ENCODE measurements at regions not wholly inside any gene's neighbourhood (a gene's known extent, or its start where the extent isn't known, plus 50 kb on each side); places are given as distances from the start of the nearest gene placed in this dataset.
"Not testable (repeated sequence)": the region's sequence is repeated elsewhere in the genome, so short reads cannot be mapped to it uniquely, and the experiment has no call there.

DNA sequence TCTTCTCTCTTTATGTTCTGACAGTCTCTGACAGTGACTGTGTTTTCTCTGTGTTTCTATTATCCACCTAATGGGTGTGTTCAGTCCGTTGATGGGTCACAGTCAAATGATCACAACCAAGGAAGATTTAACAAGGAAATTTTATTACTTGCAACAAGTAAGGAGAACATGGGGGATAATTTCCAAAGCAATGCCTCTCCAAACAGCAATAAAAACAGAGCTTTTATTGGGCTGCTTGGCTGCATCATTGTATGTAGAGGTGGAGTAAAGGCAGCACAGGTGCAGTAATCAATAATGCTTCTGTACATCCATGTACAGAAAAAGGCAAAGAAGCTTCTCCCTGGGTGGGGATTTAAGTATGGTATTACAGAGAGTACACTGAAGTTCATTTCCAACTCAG lies 1525.6 kb downstream of the REEP3 start:
- DNase-seq = no peak
- ATAC-seq (ENCODE audit: low FRiP score) = no peak
- H3K4me3 ChIP-seq (ENCODE audit: low read length in 2 of 2) = no peak overlapping the region
- no peaks in the 10 kb centered on the region for H3K36me3 ChIP-seq (ENCODE audit: control insufficient read depth in 1 of 2, insufficient read depth in 2 of 2, low read length in 1 of 2)
- no peak overlapping the region for H3K27ac ChIP-seq (ENCODE audit: low read depth in 1 of 2, low read length in 2 of 2)
- H3K27me3 ChIP-seq (ENCODE audit: control insufficient read depth in 1 of 2, insufficient read depth in 2 of 2, low read length in 1 of 2) = no peaks in the 10 kb centered on the region
- WGBS, 2 donors = 58 to 62% methylated on average over 1 of the region's 1 CpG
- no peaks in the 10 kb centered on the region for H3K4me1 ChIP-seq (ENCODE audit: control insufficient read depth in 1 of 2, insufficient read depth in 2 of 2, low read length in 2 of 2)
- intact Hi-C loops (cut with DNase I) = no loop called here
- H3K9me3 ChIP-seq (ENCODE audit: control insufficient read depth, low read length) = no peaks in the 10 kb centered on the region

GRCh38 chr10:65052111-65052510 lies 1530.9 kb downstream of the REEP3 start:
- WGBS, 2 donors = 90 to 93% methylated on average over 15 to 19 of the region's 22 CpGs
- intact Hi-C loops (cut with DNase I); H3K4me1 ChIP-seq (ENCODE audit: control insufficient read depth in 1 of 2, insufficient read depth in 2 of 2, low read length in 2 of 2); DNase-seq; H3K27me3 ChIP-seq (ENCODE audit: control insufficient read depth in 1 of 2, insufficient read depth in 2 of 2, low read length in 1 of 2); H3K27ac ChIP-seq (ENCODE audit: low read depth in 1 of 2, low read length in 2 of 2); H3K4me3 ChIP-seq (ENCODE audit: low read length in 2 of 2); H3K9me3 ChIP-seq (ENCODE audit: control insufficient read depth, low read length); ATAC-seq (ENCODE audit: low FRiP score); H3K36me3 ChIP-seq (ENCODE audit: control insufficient read depth in 1 of 2, insufficient read depth in 2 of 2, low read length in 1 of 2): not testable (repeated sequence)

DNA sequence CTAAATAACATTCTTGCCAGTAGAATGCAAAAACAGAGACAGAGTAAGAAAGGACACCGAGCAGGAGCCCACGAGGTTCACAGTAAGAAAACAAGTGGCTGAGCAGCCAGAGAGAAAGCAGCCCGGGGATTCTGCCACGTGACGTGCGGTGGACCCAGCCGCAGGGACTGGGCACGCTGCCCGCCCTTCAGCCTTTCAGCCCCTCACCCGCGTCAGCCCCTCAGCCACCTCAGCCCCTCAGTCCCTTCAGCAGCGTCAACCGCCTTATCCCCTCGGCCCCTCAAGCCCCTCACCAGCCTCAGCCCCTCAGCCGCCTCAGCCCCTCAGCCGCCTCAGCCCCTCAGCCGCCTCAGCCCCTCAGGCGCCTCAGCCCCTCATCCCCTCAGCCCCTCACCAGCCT lies 1532.2 kb downstream of the REEP3 start:
- DNase-seq = peak in 1 of 2 donors; percentile 65
- intact Hi-C loops (cut with DNase I); H3K36me3 ChIP-seq (ENCODE audit: control insufficient read depth in 1 of 2, insufficient read depth in 2 of 2, low read length in 1 of 2); H3K4me1 ChIP-seq (ENCODE audit: control insufficient read depth in 1 of 2, insufficient read depth in 2 of 2, low read length in 2 of 2); H3K4me3 ChIP-seq (ENCODE audit: low read length in 2 of 2); H3K27ac ChIP-seq (ENCODE audit: low read depth in 1 of 2, low read length in 2 of 2); ATAC-seq (ENCODE audit: low FRiP score); H3K27me3 ChIP-seq (ENCODE audit: control insufficient read depth in 1 of 2, insufficient read depth in 2 of 2, low read length in 1 of 2); H3K9me3 ChIP-seq (ENCODE audit: control insufficient read depth, low read length): not testable (repeated sequence)
- 82 to 88% methylated on average over 14 to 18 of the region's 18 CpGs for WGBS, 2 donors

- H3K9me3 ChIP-seq (ENCODE audit: control insufficient read depth, low read length); H3K4me3 ChIP-seq (ENCODE audit: low read length in 2 of 2); H3K4me1 ChIP-seq (ENCODE audit: control insufficient read depth in 1 of 2, insufficient read depth in 2 of 2, low read length in 2 of 2); H3K36me3 ChIP-seq (ENCODE audit: control insufficient read depth in 1 of 2, insufficient read depth in 2 of 2, low read length in 1 of 2); H3K27ac ChIP-seq (ENCODE audit: low read depth in 1 of 2, low read length in 2 of 2); intact Hi-C loops (cut with DNase I); H3K27me3 ChIP-seq (ENCODE audit: control insufficient read depth in 1 of 2, insufficient read depth in 2 of 2, low read length in 1 of 2): not testable (repeated sequence)
- 46 to 64% methylated on average over 42 to 46 of the region's 46 CpGs for WGBS, 2 donors
- DNase-seq (peak in 1 of 2 donors; percentile 72), ATAC-seq (ENCODE audit: low FRiP score) (peak; percentile 29)
Measured at GRCh38 chr10:65053831-65054351, 1532.7 kb downstream of the REEP3 start.

DNA sequence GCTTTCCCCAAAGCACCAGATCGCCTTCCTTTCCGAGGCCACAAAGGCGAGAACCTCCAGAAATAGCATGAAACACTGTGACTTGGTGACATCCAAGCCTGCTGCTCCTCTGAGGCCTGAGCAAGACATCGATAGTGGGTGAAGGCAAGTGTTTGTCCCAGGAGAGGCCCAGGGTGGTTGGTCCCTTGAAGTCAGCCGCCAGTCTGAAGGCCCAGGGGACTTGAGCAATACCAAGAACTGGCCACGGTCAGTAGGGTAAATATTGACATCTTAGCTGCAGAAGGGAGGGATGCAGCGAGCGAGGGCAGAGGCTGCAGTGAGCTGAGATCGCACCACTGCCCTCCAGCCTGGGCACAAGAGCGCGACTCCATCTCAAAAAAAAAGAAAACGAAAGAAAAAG lies 1533.5 kb downstream of the REEP3 start:
- ATAC-seq (ENCODE audit: low FRiP score); intact Hi-C loops (cut with DNase I); H3K4me1 ChIP-seq (ENCODE audit: control insufficient read depth in 1 of 2, insufficient read depth in 2 of 2, low read length in 2 of 2); DNase-seq; H3K27me3 ChIP-seq (ENCODE audit: control insufficient read depth in 1 of 2, insufficient read depth in 2 of 2, low read length in 1 of 2); H3K9me3 ChIP-seq (ENCODE audit: control insufficient read depth, low read length); H3K36me3 ChIP-seq (ENCODE audit: control insufficient read depth in 1 of 2, insufficient read depth in 2 of 2, low read length in 1 of 2); H3K4me3 ChIP-seq (ENCODE audit: low read length in 2 of 2); H3K27ac ChIP-seq (ENCODE audit: low read depth in 1 of 2, low read length in 2 of 2): not testable (repeated sequence)
- WGBS, 2 donors = 80 to 81% methylated on average over 12 of the region's 12 CpGs

DNA sequence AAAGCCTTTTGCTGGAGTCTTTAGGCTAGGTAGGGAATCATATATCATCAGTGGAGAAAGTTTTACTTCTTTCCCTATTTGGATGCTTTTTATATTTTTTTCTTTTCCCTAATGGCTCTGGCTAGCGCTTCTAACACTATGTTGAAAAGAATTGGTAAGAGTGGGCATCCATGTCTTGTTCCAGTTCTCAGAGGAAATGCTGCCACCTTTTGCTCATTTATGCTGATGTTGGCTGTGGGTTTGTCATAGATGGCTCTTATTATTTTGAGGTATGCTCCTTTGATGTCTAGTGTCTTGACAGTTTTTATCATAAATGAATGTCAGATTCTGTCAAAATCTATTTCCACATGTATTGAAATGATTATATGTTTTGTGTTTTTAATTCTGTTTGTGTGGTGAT lies 1544.1 kb downstream of the REEP3 start:
- 80 to 83% methylated on average over 1 of the region's 1 CpG for WGBS, 2 donors
- Histone ChIP-seq H3K4me1 (ENCODE audit: control insufficient read depth in 1 of 2, insufficient read depth in 2 of 2, low read length in 2 of 2) (no peaks in the 10 kb centered on the region), H3K4me3 (ENCODE audit: low read length in 2 of 2) (no peak overlapping the region), H3K36me3 (ENCODE audit: control insufficient read depth in 1 of 2, insufficient read depth in 2 of 2, low read length in 1 of 2) (no peaks in the 10 kb centered on the region), H3K27me3 (ENCODE audit: control insufficient read depth in 1 of 2, insufficient read depth in 2 of 2, low read length in 1 of 2) (no peaks in the 10 kb centered on the region), H3K9me3 (ENCODE audit: control insufficient read depth, low read length) (no peaks in the 10 kb centered on the region), H3K27ac (ENCODE audit: low read depth in 1 of 2, low read length in 2 of 2) (no peak overlapping the region)
- DNase-seq (no peak), ATAC-seq (ENCODE audit: low FRiP score) (no peak)
- intact Hi-C loops (cut with DNase I) = no loop called here

DNA sequence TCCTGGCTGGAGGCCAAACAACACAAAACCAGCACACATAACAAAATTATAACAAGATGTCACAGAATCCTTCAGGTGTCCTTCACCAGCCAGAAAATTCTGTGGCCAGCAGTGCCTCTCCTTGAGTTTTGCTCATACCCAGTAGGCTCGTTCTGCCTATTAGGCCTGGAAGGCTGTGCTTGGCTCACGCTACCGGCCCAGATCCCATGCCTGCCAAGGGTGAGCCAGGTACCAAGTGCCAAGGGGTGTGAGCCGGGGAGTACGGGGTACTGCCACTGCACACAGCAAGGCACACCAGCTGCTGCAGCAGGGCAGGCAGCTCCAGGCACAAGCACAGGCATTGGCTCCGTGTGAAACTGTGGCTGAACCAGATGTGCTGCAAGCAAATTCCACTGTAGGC lies 1562.0 kb downstream of the REEP3 start:
- Histone ChIP-seq H3K36me3 (ENCODE audit: control insufficient read depth in 1 of 2, insufficient read depth in 2 of 2, low read length in 1 of 2) (no peaks in the 10 kb centered on the region), H3K4me3 (ENCODE audit: low read length in 2 of 2) (no peak overlapping the region), H3K9me3 (ENCODE audit: control insufficient read depth, low read length) (peaks cover 3% of the 10 kb centered on the region), H3K27ac (ENCODE audit: low read depth in 1 of 2, low read length in 2 of 2) (no peak overlapping the region), H3K4me1 (ENCODE audit: control insufficient read depth in 1 of 2, insufficient read depth in 2 of 2, low read length in 2 of 2) (no peaks in the 10 kb centered on the region), H3K27me3 (ENCODE audit: control insufficient read depth in 1 of 2, insufficient read depth in 2 of 2, low read length in 1 of 2) (peaks cover 0 to 2% of the 10 kb centered on the region in 2 donors)
- 55 to 67% methylated on average over 6 of the region's 6 CpGs for WGBS, 2 donors
- intact Hi-C loops (cut with DNase I) = no loop called here
- DNase-seq = peak in 1 of 2 donors; percentile 41
- ATAC-seq (ENCODE audit: low FRiP score) = no peak

- Histone ChIP-seq H3K4me3 (ENCODE audit: low read length in 2 of 2) (no peak overlapping the region), H3K27me3 (ENCODE audit: control insufficient read depth in 1 of 2, insufficient read depth in 2 of 2, low read length in 1 of 2) (no peaks in the 10 kb centered on the region), H3K4me1 (ENCODE audit: control insufficient read depth in 1 of 2, insufficient read depth in 2 of 2, low read length in 2 of 2) (no peaks in the 10 kb centered on the region), H3K27ac (ENCODE audit: low read depth in 1 of 2, low read length in 2 of 2) (no peak overlapping the region), H3K36me3 (ENCODE audit: control insufficient read depth in 1 of 2, insufficient read depth in 2 of 2, low read length in 1 of 2) (no peaks in the 10 kb centered on the region), H3K9me3 (ENCODE audit: control insufficient read depth, low read length) (no peaks in the 10 kb centered on the region)
- ATAC-seq (ENCODE audit: low FRiP score) (no peak), DNase-seq (no peak)
- intact Hi-C loops (cut with DNase I) = no loop called here
Measured at GRCh38 chr10:65090991-65091390, 1569.8 kb downstream of the REEP3 start.

DNA sequence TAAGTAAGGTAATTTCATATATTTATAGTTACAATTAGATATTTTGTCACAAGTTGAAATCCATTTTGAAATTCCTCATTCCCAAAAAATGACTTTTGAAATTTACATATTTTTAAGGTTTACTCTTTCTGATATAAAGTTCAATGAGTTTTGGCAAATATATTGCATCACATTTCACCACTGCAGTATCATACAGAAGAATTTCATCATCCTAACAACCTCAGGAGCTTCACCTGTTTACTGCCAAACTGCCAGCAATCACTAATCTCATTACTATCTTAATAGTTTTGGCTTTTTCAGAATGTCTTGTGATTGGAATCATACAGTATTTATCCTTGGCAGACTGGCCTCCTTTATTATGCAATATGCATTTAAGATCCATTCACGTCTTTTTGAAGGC lies 1578.9 kb downstream of the REEP3 start:
- H3K9me3 ChIP-seq (ENCODE audit: control insufficient read depth, low read length) = peaks cover 5% of the 10 kb centered on the region
- no peaks in the 10 kb centered on the region for H3K36me3 ChIP-seq (ENCODE audit: control insufficient read depth in 1 of 2, insufficient read depth in 2 of 2, low read length in 1 of 2)
- H3K27me3 ChIP-seq (ENCODE audit: control insufficient read depth in 1 of 2, insufficient read depth in 2 of 2, low read length in 1 of 2) = no peaks in the 10 kb centered on the region
- intact Hi-C loops (cut with DNase I) = no loop called here
- DNase-seq = no peak
- no peak for ATAC-seq (ENCODE audit: low FRiP score)
- 71 to 76% methylated on average over 1 of the region's 1 CpG for WGBS, 2 donors
- H3K4me3 ChIP-seq (ENCODE audit: low read length in 2 of 2) = no peak overlapping the region
- no peaks in the 10 kb centered on the region for H3K4me1 ChIP-seq (ENCODE audit: control insufficient read depth in 1 of 2, insufficient read depth in 2 of 2, low read length in 2 of 2)
- H3K27ac ChIP-seq (ENCODE audit: low read depth in 1 of 2, low read length in 2 of 2) = no peak overlapping the region

All from aorta (tissue), 5 donors.